Pulmonary artery endothelial cell (primary cell): ENCODE measurements at regions not wholly inside any gene's neighbourhood (a gene's known extent, or its start where the extent isn't known, plus 50 kb on each side); places are given as distances from the start of the nearest gene placed in this dataset.

ENCODE experiments used
- DNase-seq: peaks from one replicate; pipeline ENCODE4 v3.0.0-alpha.2; 2011; ENCODE audit warnings: low read depth, low spot score

DNA sequence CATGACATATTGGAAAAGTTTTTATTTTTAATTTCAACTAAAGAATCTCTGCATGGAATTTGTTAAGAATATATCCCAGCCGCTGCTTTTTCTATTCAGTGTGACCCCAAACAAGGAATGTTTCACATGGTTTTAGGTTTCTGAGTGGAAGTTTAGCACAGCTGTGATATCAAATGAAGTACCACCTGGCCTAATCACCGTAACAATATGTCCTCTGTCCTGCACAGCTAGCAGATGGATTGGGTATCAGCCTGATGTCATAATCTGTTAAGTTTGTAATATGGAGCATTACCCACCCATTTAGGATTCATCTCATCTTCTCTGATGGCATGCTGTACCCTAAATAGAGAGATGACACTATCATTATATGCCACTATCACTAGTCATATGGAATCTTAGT lies 963.7 kb upstream of the ADGRL2 start:
- DNase-seq = no peak

DNA sequence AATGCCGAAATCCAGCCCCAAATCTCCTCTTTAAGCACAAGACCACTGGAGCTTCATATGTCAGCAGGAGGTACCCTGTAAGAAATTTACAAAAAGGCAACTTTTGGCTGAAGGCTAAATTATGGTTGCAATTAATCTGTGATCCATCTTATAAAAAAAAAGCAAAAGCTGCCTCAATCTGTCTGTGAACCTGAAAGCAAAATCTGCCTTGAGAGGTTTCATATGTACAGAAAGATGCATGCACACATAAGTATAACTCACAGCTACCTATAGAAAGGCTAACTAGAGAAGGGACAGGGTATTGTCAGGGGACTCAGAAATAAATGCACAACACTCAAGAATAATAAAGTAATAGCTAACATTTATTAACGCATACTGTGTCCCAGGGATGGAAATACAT lies 964.2 kb upstream of the ADGRL2 start:
- no peak for DNase-seq

DNA sequence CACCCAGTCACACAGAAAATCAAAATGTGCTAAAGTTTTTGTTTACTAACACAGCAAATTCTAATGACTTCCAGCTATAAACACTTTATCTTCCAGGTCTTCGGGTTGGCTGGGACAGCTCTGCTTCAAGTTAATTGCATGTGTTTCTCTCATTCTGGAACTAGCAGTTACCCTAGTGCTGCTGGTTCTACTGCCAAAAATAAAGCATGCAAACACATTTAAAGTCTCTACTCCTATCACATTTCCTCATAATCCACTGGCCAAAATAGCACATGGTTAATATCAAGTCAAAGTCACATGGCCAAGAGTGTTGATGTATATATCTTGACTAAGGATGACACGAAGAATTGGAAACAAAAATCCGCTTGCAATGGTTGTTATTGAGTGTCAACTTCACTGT lies 973.1 kb upstream of the ADGRL2 start:
- no peak for DNase-seq

DNA sequence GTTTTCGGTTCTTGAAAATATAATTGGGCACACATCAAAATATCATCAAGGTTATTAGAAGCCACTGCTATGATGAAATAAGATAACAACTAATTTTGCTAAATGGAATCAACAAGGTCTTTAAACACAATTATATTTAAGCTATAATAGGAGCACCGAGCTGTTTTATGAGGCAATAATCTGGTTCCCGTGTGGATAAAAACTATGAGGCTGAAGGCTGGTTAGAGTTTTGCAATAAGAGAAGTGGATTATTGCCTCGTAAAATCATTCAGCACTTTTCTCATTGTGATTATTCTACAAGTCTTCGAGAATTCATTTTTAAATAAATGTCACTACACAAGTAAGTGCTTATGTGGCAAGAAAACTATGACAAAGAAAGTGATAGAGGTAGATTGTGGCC lies 975.7 kb upstream of the ADGRL2 start:
- DNase-seq = no peak

DNA sequence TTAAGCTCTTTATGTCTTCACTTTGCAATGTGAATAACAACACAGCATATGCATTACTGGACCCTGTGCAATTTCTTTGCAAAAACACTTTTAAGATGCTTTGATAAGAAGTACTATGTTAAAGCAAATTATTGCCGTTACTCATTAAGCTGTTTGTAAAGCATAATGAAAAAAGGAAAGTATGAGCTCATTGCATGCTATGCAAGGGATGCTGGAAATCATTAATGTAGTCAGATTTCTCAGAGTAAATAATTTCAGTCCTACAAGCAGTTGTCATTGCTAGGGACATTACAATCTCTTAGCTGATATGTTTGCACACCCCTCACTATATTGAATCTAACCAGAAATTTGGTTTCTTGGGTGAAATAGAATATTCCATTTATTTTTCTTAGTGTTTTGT lies 982.5 kb upstream of the ADGRL2 start:
- DNase-seq = no peak

DNA sequence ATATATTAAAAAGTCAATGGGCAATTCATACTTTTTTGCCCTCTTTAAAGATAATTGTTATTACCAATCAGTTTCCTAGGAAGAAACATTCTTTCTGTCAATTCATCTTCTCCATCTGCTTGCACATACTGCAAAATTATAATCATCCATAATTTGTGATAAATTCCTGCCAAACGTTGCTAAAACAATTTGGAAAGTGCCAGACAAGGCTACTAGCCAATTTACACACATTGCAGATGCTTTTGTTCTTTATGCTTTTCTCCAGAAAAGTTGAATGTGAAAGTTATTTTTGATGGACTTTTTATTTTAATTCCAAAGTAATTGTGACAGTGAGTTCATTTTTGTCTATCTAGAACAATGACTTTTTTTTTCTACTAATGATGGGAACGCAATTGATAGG lies 992.8 kb upstream of the ADGRL2 start:
- no peak for DNase-seq

DNA sequence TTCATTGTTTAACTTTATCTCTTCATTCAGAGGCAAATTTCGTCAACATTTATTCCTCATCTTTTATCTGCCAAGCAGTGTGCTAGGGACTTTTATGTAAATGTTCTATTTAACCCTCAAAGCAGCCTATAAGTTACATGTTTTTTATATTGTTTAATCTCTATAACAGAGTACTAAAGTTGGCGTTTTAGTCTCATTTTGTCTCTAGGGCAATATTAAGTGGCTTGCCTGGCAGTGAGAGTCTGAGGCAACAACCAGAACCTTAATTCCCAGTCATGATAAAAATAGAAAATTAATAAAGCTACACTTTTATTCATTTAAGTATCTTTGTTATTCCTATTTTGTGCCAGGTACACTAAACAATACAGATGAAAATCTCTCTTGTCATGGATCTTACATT lies 994.3 kb upstream of the ADGRL2 start:
- DNase-seq = no peak

DNA sequence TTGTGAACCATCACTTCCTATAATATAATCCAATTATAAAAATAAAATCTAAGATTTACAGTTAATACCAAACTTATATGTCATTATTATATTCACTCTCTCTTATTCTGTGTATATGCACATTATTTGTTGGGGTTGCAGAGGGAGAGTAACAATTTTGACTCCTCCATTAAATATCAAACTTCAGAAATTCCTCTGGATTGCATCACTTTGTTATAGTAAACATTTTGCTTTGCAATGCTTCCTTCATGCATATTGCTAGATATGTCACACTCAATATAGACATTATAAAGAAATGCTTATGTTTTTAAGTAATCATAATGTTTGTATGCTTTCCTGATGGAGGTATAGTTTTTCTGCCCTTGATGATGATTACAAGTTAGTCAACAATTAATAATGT lies 999.0 kb upstream of the ADGRL2 start:
- no peak for DNase-seq

DNA sequence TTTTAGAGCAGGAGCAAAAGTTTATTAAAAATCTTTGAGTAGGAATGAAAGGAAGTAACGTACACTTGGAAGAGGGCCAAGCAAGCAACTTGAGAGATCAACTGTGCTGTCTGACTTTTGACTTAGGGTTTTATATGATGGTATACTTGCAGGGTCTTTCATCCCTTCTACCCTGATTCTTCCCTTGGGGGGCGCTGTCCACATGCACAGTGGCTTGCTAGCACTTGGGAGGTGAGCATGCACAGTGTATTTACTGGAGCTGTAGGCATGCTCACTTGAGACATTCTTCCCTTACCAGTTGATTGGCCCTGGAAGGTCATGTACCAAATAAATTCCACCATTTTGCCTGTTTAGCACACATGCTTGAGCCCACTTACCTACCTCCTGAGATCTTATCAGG lies 1001.3 kb upstream of the ADGRL2 start:
- DNase-seq = no peak

DNA sequence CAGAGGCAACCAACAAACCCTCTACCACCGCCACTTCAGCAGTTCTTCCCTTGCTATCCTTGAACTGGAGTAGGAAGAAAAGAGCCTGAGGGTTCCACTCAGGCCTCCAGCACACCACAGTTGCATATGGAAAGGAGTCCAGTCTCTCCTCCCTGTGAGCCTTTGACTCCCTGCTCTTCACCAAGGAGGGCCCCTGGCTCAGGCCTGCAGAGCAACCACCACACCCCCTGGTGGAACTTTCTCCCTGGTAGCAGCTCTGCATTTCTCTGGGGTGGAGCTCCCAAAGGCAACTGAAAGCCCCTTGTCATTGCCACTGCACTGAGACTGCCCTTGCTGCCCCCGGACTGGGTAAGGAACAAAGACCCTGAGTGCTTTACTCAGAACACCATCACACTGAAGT lies 1021.5 kb upstream of the ADGRL2 start:
- no peak for DNase-seq

DNA sequence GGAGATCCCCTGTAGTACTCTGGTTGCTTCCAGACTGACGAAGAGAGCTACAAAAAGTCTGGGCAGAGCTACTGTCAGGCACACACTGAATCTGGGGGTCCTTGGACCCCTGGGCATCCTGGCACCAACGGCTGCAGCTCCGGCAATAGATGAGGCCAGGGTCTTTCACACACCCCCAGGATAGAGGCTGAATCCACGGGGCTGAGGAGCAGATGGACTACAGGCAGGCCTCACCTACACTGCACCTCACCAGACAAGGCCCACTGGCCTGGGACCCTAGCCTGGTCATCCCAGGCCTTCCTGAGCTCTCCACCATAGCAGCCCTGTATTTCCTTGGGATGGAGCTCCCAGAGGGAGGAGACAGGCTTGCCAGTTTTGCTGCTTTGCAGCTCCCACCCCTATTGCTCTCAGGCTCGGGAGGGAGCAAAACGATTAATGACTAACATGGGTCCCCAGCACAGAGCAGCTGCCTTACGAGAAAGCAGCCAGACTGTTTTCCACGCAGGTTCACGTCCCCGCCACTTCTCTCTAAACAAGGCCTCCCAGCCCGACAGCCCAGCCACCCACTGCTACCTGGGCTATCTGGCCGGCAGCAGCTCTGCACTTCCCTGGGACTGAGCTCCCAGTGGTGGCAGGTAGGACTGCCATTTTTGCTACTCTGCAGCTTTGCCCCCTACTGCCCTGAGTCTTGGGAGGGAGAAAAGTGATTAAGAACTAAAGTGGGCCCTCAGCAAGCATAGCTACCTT lies 1022.5 kb upstream of the ADGRL2 start:
- no peak for DNase-seq

DNA sequence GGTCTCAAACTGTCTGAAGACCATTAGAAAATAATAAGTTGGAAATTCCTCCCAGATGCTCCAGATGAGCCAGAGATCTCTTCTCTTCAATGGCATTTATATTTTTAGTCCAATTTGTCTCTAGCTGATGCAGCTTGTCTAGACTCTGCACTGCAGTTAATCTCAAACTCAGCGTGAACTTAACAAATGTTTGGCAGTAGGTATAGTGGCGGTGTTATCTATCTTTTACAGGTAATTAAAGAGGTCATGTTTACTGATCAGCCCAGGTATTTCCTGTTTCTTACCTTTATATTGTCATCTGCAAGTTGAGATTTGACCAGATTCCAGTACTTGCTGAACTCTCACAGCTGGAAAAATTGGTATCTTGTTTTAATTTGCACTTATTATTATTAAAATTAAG lies 1024.5 kb upstream of the ADGRL2 start:
- no peak for DNase-seq

DNA sequence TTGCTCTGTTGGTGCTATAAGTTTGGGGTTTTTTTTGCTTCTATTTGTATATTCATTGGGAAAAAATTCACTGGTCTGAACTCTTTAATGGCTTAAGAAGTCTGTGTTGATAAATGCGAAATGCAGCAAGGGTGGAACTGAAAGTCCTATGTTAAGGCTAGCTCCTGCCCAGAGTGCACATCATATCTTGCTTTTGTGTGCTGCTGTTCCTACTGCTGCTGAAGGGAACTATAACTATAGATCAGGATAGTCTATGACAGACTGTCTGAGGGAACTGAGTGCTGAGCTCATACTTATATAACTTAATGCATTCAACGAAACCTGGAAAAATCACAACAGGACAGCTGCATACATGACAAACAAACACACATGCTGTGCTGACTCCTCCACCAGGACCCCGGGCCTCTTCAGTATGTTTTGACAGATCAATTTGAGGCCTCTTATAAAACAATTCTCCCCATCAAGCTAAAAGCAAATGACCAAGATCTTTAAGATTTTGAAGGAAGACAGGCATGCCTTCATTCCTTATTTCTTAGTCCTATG lies 1031.5 kb upstream of the ADGRL2 start:
- DNase-seq = no peak

DNA sequence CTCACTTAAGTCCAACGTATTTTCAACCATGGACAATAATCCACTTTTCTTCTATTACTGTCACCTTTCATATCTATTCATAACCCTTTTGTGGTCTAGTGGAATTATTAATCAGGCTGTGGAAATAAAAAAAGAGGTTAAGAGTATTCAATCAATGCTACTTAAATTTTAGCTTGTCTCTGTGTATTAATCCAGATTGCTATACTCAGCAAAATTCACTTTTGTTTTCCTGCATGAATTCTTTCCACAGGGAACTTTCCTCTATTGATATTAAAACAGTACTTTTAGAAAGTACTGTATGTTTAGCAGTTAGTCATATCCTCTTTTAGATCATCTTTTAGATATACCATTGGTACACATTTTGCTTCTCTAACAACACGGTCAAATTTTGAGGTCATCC lies 1033.0 kb upstream of the ADGRL2 start:
- DNase-seq = no peak

DNA sequence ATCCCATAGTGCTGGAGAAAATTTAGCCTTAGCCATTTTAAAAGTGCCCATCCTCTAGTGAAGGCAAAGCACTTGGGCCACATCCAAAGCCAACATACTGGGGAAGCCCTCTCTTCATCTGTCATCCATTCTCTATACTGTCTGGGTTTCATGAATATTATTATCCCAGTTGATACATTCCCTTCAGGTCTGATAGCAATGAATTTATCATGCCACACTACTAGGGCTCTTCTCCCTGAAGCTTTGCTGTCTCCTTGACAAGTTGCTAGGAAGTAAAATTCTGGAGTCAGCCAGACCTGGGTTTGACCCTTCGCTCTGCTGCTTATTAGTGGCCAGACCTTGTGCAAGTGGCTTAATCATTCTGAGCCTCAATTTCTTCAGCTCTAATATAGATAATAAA lies 1041.4 kb upstream of the ADGRL2 start:
- DNase-seq = no peak

DNA sequence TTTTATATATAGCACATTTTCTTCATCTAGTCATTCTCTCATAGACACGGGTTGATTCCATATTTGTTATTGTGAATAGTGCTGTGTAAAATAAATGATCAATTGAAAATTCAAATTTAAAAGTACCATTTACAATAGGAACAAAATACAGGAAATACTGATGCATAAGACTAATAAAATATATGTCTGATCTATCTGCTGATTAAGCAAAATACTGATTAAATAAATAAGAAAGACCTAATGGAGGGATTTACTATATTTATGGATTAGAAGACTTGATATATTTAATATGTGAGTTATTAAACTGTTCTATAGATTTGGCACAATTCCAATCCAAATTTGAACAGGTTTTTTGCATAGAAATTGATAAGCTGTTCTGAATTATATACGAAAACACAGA lies 1044.8 kb upstream of the ADGRL2 start:
- no peak for DNase-seq

DNA sequence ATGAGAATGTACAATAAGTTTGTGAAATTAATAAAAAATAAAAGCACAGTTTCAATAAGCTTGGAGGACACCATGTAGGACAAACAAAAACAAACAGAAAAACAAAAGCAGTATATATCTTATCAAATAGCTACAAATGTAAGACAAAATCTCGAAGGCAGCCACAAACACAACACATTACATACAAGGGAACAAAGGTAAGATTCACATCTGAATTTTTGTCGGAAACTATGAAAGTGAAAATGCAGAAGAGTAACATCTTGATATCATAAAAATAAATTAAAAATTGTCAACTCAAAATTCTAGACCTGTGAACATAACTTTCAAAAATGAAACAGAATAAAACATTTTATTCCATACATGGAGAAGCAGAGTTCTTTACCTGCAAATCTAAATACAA lies 1049.5 kb upstream of the ADGRL2 start:
- DNase-seq = no peak

DNA sequence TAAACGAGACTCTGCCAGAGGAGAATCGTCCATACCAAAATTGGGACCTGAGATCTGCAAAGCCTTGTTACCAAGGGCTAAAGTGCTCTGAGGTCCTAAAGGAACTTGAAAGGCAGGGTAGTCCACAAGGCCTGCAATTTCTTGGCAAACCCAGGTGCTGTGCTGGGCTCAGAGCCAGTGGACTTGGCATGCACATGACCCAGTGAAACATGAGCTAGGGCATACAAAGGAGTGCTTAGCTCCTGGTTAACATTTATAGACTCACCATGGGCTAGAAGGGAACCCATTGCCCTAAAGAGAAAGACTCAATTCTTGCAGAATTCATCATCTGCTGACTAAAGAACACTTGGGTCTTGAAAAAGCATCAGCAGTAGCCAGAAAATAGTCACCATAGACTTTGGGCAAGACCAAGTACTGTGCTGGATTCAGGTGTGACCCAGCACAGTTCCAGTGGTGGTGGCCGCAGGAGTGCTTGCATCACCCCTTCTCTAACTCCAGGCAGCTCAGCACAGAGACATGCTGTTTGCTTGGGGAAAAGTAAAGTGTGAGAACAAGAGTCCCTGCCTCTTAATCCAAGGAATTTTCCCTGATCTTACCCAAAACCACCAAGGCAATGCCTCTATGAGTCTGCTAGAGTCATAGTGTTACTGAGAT lies 1069.4 kb upstream of the ADGRL2 start:
- no peak for DNase-seq

DNA sequence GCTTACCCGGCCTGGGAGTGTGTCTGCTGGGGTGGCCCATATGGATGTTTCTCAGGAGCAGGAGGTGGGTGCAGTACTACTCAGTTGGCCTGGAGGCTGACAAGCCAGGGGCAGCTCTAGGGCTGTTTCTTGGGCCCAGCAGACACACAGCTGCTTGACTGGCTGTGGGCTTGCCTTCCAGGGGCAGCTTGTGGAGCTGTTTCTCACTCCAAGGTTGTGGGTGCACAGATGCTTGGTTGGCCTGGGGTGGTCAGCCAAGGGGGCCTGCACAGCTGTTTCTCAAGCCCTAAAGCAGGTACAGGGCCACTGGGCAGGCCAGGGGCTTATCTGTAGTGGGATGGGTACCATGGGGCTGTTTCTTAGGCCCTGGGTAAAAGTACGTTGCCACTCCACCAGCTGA lies 1078.1 kb upstream of the ADGRL2 start:
- DNase-seq = no peak

DNA sequence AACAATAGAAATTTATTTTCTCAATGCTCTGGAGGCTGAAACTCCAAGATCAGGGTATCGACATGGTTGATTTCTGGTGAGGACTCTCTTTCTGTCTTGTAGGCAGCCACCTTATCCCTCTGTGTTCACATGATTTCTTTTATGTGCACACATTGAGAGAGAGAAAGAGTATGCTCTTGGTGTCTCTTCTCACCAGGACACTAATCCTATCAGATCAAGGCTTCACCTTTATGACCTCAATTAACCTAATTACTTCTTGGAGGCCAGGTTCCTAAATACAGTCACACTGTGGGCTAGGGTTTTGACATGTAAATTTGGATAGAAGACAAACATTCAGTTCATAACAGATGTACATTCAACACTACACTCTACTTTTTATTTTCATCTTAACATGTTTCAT lies 1094.2 kb upstream of the ADGRL2 start:
- no peak for DNase-seq

DNA sequence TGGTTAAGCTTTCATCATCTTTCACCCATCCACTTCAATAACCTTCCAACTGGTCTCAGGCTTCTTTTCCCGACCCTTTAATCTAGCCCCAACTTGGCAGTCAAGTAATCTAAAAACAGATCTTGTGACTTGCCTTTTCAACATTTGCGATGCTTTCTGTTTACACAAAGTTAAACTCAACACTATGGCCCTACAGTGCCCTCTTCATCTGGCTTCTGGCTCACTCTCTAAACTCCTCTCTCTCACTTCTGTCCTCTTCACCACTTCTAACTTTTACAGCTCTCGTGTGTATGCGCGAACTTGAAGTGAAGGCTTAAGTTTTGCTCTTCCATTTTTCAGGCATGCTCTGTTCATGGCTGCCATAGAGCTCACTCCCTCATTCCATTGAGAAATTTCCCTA lies 1122.3 kb upstream of the ADGRL2 start:
- DNase-seq = no peak

DNA sequence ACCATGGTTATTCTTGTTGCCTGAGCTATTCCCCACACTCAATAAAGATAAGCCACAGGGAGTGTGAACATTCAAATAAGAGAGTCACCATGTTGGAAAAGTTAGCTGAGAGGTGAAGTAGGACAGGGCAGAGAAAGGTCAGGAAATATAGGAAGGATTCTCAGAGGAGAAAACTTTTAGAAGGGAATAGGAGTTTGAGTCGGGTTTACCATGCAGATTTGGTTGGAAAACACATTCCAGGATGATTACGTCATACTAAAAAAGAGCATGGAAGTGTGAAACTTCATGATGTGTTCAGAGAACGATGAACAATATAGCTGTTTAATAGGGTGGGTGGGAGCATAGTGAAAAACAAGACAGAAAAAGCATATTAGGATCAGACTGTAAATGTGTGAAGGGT lies 1125.3 kb upstream of the ADGRL2 start:
- no peak for DNase-seq

DNA sequence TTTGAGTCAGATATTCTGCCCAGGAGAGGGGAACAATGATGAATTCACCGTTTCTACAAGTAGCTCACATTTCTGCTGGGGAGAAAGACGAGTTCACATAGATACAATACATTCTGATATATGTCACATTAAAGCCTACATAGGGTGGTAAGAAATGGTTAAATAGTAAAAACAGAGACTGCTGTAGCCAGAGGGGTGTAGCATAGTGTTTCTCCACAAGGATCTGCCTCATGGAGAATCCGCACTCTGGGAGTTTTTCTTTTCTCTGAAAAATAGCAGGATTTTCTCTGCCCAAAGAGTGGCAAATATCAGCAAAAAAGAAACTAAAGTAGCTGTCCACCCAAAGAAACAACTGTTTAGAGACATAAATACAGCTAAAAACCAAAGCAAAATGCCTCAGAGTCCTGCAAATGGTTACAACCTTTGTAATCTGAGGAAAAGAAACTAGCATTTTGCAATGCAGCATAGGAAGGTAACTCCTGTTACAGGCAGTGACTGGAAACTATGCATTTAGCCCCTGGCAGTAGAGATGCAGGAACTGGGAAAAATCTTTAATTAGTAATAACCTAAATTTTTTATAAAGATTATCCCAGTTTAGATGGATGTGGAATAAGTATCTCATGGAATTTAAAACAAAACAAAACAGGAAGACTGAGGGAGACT lies 1126.7 kb upstream of the ADGRL2 start:
- DNase-seq = no peak
